ENCODE measurements at regions not wholly inside any gene's neighbourhood (a gene's known extent, or its start where the extent isn't known, plus 50 kb on each side); places are given as distances from the start of the nearest gene placed in this dataset.

DNA sequence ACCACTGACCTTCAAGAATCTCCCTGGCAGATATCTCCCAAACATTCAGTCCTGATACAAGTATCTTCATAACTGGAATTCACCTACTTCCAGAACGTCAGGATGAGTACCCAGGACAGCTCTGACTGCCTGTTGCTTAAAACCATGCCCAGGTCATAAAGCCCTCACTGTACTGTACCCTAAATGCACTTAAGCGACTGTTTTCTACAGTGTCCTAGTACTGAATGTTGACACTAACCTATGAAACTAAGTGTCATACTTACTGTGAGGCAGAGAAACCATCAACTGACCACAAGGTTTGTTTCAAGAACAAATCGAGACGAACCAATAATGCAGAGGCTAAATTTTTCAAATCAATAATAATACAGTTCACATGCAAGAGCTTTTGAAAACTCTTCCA lies 178.7 kb upstream of the NSMCE3 start:
- in situ Hi-C loops (cut with HindIII; ENCODE audit: low pct_unique_long_range_greater_than_20kb, low sequenced_read_pairs) = no loop called here
- DNase-seq (ENCODE audit: low read depth) = no peak

DNA sequence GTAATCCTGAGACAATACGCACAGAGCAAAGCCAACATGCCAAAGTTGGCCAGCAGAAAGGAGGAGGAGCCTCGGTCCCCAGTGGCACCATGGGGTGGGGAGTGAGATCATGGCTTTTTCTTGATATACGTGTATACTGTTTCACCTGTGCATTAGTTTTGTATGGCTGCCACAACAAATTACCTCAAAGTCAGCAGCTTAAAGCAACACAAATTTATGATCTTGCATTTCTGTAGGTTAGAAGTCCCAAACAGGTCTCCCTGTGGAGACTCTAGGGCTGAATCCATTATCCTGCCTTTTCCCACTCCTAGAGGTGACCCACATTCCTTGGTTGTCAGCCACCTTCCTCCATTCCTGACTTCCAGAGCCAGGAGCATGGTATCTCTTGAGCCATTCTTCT lies 176.9 kb upstream of the NSMCE3 start:
- in situ Hi-C loops (cut with HindIII; ENCODE audit: low pct_unique_long_range_greater_than_20kb, low sequenced_read_pairs) = no loop called here
- no peak for DNase-seq (ENCODE audit: low read depth)

DNA sequence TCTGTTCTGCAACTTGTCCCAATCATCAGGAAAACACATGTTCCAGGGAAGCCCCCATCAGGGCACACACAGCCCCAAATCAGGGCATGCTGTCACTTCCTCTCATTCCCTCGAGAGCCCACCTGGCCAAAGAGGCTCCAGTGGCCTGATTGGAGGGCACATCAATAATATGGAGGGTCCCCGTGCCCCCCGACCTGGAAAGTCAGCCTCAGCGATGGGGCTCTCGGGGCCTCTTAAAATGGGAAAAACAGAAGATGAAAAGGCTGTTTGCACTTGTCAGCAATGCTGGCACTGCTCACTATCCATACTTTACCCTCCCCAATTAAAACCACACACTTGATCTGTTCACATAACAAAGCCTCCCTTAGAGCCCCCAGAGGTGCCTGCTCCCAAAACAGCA lies 172.9 kb upstream of the NSMCE3 start:
- in situ Hi-C loops (cut with HindIII; ENCODE audit: low pct_unique_long_range_greater_than_20kb, low sequenced_read_pairs) = no loop called here
- DNase-seq (ENCODE audit: low read depth) = no peak

DNA sequence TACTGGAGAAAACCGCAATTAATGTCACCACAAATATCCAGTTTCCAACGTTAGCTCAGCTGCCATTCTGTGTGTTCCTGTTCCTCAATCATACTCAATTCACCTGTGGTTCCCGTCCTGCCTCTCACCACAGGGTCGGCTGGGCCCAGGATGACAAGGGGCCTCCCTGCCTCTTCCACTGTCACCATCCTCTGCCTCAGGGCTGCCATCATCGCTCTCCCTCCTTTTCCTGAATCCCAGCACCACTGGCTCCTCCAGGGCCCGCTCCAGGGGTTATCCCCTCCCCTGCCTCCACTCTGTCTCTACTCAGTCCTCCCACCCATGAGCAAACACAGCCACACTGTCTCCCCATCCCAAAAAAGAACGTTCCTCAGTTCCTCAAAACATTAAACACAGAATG lies 170.9 kb upstream of the NSMCE3 start:
- no peak for DNase-seq (ENCODE audit: low read depth)
- in situ Hi-C loops (cut with HindIII; ENCODE audit: low pct_unique_long_range_greater_than_20kb, low sequenced_read_pairs) = no loop called here

DNA sequence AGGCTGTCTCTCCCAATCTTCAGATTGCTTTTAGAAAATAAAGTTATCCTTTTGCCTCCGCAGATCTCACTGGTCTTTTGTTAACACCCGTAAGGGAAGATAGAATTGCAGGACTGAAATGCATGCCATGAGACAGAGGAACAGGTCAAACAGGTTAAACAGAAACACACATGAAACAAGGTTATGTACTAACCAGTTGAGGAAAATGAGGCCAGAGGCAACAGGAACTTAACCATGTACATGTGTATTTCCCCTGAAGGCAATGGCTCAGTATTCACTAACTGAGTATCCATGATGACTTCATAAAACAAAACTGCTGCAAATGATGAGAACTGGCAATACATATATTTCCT lies 169.1 kb upstream of the NSMCE3 start:
- in situ Hi-C loops (cut with HindIII; ENCODE audit: low pct_unique_long_range_greater_than_20kb, low sequenced_read_pairs) = no loop called here
- no peak for DNase-seq (ENCODE audit: low read depth)

DNA sequence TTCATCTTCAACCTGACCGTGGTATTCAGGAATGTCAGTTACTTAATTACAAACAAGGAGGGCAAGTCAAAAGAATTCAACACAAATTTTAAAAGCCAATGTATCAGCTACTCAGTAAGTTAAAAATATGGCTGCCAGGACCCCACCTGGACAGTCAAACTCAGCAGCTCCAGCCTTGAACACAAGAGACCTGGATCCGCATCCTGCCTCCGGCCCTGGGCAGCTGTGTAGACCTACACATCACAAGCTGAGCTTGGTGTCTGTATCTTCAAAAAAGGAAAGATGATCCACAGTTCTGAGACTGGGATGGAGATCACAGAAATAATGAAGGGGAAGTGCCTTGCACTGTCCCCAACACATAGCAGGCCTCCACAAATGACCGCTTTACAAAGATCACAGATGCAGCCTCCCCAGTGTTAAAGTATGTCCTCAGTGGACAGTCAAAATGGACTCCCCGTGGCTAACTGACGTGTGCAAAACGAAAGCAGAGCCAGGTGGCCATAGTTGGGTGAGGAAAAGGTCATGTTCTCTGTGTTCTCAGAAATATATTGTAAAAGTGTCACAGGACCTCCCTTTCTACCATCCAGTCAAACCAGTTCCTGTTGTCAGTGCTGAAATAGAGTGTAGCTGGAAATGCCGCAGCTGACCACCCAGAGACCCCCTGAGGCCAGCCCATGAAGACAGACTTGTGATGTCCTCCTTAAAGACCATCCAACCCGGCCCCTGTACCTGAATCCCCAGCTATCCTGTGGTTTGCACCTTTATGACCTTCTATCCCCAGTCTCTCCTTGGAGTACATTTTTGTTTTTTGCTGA lies 168.5 kb upstream of the NSMCE3 start:
- DNase-seq (ENCODE audit: low read depth) = no peak
- in situ Hi-C loops (cut with HindIII; ENCODE audit: low pct_unique_long_range_greater_than_20kb, low sequenced_read_pairs) = no loop called here

DNA sequence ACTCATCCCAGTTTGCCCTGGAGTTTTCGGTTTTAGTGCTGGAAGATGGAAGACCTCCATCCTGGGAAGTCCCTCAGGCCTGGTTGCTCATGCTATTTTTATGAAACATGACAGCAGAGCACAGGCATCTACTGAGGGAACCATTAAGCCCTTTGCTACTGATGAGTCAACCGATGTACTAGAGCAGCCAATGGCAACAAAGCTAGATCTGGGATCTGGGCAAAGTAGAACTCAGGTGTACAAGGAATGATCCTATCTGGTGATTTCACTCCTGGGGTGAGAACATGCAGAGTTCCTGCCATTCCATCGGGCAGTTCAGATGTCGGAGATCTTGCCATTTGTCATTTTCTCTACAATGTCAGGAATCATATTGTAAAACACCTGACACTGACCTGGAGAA lies 166.2 kb upstream of the NSMCE3 start:
- DNase-seq (ENCODE audit: low read depth) = no peak

DNA sequence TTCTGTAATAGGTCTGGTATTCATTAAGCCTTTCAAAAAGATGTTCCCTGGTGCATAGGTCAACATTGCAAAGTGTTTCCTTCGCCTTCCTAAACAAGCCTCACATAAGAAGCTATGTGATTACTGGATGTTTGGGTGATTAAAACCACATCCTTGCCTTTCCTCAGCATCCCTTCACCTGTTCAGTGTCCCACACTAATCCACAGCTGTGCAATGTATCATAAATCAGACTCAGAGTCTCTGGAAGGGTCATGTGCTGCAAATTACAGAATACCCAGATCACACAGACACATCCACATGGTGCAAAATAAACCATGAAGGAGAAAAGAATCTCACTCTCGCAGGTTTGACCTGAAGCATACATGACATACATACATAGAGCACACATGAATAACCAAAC lies 164.7 kb upstream of the NSMCE3 start:
- in situ Hi-C loops (cut with HindIII; ENCODE audit: low pct_unique_long_range_greater_than_20kb, low sequenced_read_pairs) = no loop called here
- no peak for DNase-seq (ENCODE audit: low read depth)

More for the DNA sequence above, 166.2 kb upstream of the NSMCE3 start:
- in situ Hi-C loops (cut with HindIII; ENCODE audit: low pct_unique_long_range_greater_than_20kb, low sequenced_read_pairs) = no loop called here

DNA sequence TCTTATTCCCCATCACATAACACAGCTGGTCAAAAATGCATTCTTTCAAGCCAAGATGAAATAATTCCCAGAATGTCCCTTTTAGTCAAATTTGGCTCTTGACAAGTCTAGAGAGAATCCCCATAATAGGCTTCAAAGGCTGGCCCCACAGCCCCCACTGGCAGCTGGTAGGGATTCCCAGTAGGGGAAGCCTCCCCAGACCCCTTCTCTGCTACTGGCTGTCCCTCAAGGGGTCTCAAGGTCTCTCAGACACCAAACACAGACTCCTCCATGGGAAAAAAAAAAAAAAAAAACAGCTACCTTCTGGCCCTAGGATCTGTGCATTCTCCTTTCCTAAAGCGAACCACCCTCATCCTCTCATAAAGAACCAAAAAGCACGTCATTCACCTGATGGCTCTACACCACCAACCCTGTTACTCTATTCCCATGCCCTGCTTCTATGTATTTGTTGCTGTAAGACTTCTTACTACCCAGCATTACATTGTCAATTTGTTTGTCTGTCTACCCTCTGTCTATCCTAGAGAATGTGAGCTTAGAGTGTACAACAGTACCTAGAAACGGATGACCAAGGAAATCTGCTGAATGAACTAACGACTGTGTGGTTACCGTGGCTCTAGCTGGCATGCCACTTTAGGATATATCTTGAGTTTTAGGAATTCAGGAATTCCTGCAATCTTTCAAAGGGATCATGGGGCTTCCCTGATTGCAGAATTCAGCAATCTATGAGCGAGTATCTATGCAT lies 164.1 kb upstream of the NSMCE3 start:
- no peak for DNase-seq (ENCODE audit: low read depth)
- in situ Hi-C loops (cut with HindIII; ENCODE audit: low pct_unique_long_range_greater_than_20kb, low sequenced_read_pairs) = no loop called here

DNA sequence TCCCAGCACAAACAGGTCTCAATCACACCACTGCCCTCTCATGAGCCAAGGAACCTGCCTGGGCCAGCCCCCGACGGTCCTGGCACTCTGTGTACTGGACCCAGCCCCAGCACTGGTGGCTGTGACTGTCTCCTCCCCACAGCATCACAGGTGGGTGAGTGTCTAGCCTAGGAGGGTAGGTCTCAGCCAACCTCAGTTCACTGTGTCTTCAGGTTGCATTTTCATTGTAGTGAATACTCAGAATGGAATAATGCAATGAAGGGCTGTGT lies 163.4 kb upstream of the NSMCE3 start:
- DNase-seq (ENCODE audit: low read depth) = no peak
- in situ Hi-C loops (cut with HindIII; ENCODE audit: low pct_unique_long_range_greater_than_20kb, low sequenced_read_pairs) = no loop called here

DNA sequence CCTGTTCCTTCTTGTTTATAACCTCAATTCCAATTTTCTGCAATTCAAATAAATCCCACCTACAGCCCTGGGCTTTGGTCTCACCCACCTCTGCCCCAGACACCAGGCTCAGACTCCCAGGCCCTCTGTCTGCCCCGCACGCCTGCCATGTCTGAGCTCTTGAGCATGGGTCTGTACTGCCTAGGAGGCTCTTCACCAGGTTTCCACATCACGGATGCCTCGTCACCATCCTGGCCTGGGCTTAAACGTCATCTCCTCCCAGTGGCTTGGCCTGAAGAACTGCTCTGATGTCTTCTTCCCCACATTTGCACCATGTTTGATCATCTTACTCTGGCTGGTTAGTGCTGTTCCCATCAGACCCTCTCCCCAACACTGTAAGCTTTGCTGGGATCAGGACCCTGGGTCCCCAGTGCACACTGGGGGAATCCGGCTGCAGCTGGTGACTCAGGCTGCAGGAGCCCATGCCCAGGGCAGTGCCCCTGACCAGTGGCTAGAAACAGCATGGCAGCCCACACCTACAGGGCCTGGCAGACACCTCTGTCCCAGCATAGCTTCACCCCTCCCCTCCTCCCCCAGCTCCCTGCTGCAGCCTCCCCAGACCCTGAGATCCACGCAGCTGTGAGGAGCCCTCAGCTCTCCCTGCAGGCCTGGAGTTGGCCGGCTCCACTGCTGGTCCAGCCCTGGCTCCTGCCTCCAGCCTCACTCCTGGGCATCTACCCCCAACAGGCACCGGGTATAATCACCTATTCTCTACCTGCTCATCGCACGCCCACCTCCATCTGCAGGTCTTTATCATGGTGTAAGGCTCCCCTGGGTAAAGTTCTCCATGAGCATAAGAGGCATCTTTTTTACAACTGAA lies 162.8 kb upstream of the NSMCE3 start:
- in situ Hi-C loops (cut with HindIII; ENCODE audit: low pct_unique_long_range_greater_than_20kb, low sequenced_read_pairs) = no loop called here
- no peak for DNase-seq (ENCODE audit: low read depth)

DNA sequence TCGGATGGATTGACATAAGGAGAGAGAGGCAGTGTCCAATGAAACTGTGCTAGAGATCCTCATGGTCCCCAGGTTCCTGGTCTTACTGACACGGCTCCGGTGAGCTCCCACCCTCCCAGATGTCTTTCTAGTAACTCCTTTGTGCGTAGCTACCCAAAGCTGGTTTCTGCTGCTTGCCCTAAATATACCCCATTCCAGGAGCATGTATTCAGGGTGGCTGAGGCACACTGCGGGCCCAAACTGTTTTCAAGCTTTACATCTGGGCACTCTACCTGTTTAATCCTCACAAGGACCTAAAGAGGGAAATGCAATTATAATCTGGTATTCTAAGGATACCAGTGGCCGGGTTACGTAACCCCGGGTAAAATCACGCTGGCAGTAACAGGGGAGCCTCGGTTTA lies 161.2 kb upstream of the NSMCE3 start:
- DNase-seq (ENCODE audit: low read depth) = no peak
- in situ Hi-C loops (cut with HindIII; ENCODE audit: low pct_unique_long_range_greater_than_20kb, low sequenced_read_pairs) = no loop called here

DNA sequence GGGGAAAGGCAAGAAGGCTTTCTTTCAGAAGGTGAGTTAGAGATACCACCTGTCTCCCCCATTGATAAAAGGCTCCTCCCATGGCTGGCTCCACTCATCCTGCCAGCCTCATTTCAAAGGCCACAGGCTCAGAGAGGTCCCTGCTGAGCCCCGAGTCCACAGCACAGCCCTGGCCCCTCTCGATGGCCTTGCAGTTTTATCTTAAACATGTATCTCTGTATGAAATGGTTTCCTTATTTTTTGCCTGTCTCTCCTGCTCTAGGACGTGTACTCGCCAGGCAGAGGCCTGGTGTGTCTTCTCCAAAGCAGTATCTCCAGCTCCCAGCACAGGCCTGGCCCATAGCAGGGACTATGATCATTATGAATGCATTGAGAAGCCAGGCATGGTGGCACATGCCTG lies 160.5 kb upstream of the NSMCE3 start:
- in situ Hi-C loops (cut with HindIII; ENCODE audit: low pct_unique_long_range_greater_than_20kb, low sequenced_read_pairs) = no loop called here
- DNase-seq (ENCODE audit: low read depth) = no peak

DNA sequence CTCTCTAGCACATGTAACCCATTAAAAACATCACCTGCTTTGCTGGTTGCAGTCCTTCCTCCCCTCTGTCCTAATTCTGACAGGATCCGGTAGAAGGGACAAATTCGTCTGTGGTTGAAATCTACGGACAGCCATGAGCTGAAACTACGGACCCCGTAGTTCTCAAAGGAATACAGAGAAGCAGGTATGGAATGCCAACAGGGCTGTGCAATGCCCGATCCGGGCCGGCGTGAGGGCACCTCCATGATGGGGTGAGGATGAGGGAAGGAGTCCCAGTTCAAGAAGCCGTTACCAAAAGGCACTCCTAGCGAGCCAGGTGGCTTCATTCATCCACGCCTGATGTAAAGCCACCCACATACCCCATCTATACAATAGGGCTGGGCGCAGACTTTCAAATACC lies 160.0 kb upstream of the NSMCE3 start:
- in situ Hi-C loops (cut with HindIII; ENCODE audit: low pct_unique_long_range_greater_than_20kb, low sequenced_read_pairs) = no loop called here
- no peak for DNase-seq (ENCODE audit: low read depth)

DNA sequence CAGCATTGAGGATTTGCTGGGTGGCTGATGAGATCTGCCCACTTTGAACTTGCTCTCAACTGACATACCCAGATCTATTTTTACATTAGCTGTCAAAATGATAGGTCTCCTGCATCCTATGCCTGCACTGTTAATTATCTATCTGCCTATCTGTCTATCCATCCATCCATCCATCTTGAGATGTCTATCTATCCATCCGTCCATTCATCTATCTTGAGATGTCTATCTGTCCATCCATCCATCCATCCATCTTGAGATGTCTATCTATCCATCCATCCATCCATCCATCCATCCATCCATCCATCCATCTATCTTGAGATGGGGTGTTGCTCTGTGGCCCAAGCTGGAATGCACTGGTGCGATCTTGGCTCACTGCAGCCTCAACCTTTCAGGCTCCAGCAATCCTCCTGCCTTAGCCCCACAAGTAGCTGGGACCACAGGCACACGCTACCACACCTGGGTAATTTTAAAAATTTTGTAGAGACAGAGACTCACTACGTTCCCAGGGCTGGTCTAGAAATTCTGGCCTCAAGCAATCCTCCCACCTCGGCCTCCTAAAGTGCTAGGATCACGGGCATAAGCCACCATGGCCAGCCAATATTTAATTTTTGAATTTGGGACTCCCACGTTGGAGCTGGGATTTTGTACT lies 159.4 kb upstream of the NSMCE3 start:
- in situ Hi-C loops (cut with HindIII; ENCODE audit: low pct_unique_long_range_greater_than_20kb, low sequenced_read_pairs) = no loop called here
- DNase-seq (ENCODE audit: low read depth) = no peak

DNA sequence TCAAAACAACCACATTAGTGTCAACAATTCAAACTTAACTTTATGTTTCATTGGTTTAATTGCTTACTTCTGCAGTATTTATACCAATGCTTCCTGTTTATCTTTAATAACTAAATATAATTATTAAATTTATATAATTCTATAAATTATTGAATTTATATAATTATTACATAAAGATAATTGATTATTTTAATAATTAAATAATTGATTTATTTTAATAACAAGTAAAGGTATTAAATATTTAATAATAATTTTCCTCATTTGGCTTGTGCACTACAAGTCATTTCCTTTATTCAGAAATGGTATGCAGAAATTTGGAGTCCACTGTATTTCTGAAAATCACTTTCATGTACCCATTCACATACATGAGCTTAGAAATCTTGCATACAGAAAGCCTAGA lies 156.2 kb upstream of the NSMCE3 start:
- DNase-seq (ENCODE audit: low read depth) = no peak
- in situ Hi-C loops (cut with HindIII; ENCODE audit: low pct_unique_long_range_greater_than_20kb, low sequenced_read_pairs) = no loop called here

DNA sequence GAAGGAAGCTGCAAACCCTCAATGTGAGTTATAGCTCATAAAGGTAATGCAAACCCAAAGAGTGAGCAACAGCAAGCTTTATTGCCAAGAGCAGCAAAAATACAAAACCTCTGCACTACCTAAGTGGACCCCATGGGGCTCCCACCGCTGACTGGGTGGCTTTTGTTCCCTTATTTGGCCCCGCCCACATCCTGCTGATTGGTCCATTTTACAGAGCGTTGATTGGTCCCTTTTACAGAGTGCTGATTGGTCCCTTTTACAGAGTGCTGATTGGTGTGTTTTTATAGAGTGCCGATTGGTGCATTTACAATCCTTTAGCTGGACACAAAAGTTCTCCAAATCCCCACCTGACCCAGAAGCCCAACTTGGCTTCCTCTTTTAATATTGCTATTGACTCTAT lies 154.5 kb upstream of the NSMCE3 start:
- no peak for DNase-seq (ENCODE audit: low read depth)
- in situ Hi-C loops (cut with HindIII; ENCODE audit: low pct_unique_long_range_greater_than_20kb, low sequenced_read_pairs) = no loop called here

DNA sequence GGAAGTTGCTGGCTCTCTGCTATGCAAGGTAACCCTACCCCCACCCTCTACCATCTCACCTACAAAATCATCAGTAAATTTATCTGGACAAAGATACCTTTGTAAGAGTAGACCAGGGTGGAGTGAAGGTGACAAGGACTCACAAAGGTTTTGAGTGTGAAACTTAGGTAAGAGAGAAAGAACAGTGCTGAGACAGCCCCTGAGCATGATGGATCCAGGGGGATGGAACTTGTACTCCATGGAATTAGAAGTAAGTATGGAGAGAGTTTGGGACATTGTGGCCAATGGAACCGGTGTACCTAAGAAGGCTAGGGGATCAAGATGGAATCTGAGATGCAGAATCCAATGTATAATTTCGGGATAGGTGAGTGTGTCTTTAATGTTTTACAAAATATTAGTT lies 153.0 kb upstream of the NSMCE3 start:
- in situ Hi-C loops (cut with HindIII; ENCODE audit: low pct_unique_long_range_greater_than_20kb, low sequenced_read_pairs) = no loop called here

DNA sequence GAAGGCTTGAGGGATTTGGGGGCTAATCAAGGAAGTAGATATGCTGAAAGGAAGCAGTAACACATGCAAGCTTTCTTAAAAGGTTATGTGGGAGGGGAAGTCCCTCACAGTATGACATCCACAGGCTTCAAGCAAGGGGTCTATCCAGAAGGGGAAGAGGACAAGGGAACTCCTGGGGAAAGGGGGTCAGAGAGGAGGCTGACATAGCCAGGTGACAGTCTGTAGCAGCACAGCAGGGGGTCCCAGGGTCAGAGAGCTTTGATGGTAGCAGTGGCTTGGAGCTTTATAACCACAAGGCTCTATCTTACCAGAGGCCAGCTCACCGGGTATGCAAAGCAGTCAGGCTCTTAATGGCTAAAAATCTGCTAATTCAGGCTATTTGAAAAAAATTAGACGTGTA lies 150.6 kb upstream of the NSMCE3 start:
- in situ Hi-C loops (cut with HindIII; ENCODE audit: low pct_unique_long_range_greater_than_20kb, low sequenced_read_pairs) = no loop called here
- DNase-seq (ENCODE audit: low read depth) = no peak

More for the DNA sequence above, 153.0 kb upstream of the NSMCE3 start:
- no peak for DNase-seq (ENCODE audit: low read depth)

All from Caki2 (cell line).